ENCODE measurements at regions not wholly inside any gene's neighbourhood (a gene's known extent, or its start where the extent isn't known, plus 50 kb on each side); places are given as distances from the start of the nearest gene placed in this dataset.

GRCh38 chr12:33296529-33296928 lies 143.1 kb downstream of the SYT10 start:
- Histone ChIP-seq H3K9ac (no peak overlapping the region), H2AFZ (replicated peaks) (no peak overlapping the region), H3K4me3 (no peak overlapping the region), H3K36me3 (no peaks in the 10 kb centered on the region), H3K27ac (no peak overlapping the region), H3F3A (ENCODE audit: low read depth) (no peaks in the 10 kb centered on the region), H3K4me1 (no peaks in the 10 kb centered on the region), H3K4me2 (no peak overlapping the region), H3K79me2 (ENCODE audit: low read depth) (no peaks in the 10 kb centered on the region), H3K27me3 (no peaks in the 10 kb centered on the region), H3K9me3 (ENCODE audit: low read depth) (no peaks in the 10 kb centered on the region), H4K20me1 (ENCODE audit: low read depth) (no peaks in the 10 kb centered on the region)
- Mint-ChIP-seq H3K27ac (no peak overlapping the region), H3K36me3 (no peaks in the 10 kb centered on the region), H3K27me3 (ENCODE audit: insufficient read depth, low read depth) (no peaks in the 10 kb centered on the region), H3K4me3 (no peak overlapping the region), H3K9me3 (peaks cover 2% of the 10 kb centered on the region), H3K4me1 (no peaks in the 10 kb centered on the region)
- no peak for DNase-seq (ENCODE audit: low spot score)
- TF ChIP-seq EZH2phosphoT487 (IDR thresholded peaks at IDR 0.05): no peak
- TF ChIP-seq EZH2 (IDR thresholded peaks at IDR 0.05): no peak
- no peak for TF ChIP-seq CTCF (IDR thresholded peaks at IDR 0.05)

GRCh38 chr12:33290703-33291102 lies 148.9 kb downstream of the SYT10 start:
- Mint-ChIP-seq H3K27ac (no peak overlapping the region), H3K4me3 (no peak overlapping the region), H3K4me1 (no peaks in the 10 kb centered on the region), H3K36me3 (no peaks in the 10 kb centered on the region), H3K27me3 (ENCODE audit: insufficient read depth, low read depth) (no peaks in the 10 kb centered on the region), H3K9me3 (no peaks in the 10 kb centered on the region)
- H4K20me1 ChIP-seq (ENCODE audit: low read depth): no peaks in the 10 kb centered on the region
- H3K4me2 ChIP-seq: no peak overlapping the region
- no peak overlapping the region for H2AFZ ChIP-seq (replicated peaks)
- H3K4me3 ChIP-seq: no peak overlapping the region
- no peak for DNase-seq (ENCODE audit: low spot score)
- H3K27ac ChIP-seq: no peak overlapping the region
- no peaks in the 10 kb centered on the region for H3K4me1 ChIP-seq
- no peaks in the 10 kb centered on the region for H3F3A ChIP-seq (ENCODE audit: low read depth)
- no peaks in the 10 kb centered on the region for H3K27me3 ChIP-seq
- H3K36me3 ChIP-seq: no peaks in the 10 kb centered on the region
- no peaks in the 10 kb centered on the region for H3K9me3 ChIP-seq (ENCODE audit: low read depth)
- TF ChIP-seq EZH2 (IDR thresholded peaks at IDR 0.05) (no peak), EZH2phosphoT487 (IDR thresholded peaks at IDR 0.05) (no peak), CTCF (IDR thresholded peaks at IDR 0.05) (no peak)
- no peaks in the 10 kb centered on the region for H3K79me2 ChIP-seq (ENCODE audit: low read depth)
- H3K9ac ChIP-seq: no peak overlapping the region

GRCh38 chr12:33283054-33283453 lies 156.6 kb downstream of the SYT10 start:
- no peak overlapping the region for H3K4me2 ChIP-seq
- no peak overlapping the region for H3K9ac ChIP-seq
- Mint-ChIP-seq H3K36me3 (no peaks in the 10 kb centered on the region), H3K27ac (no peak overlapping the region), H3K9me3 (peaks cover 23% of the 10 kb centered on the region), H3K4me1 (no peaks in the 10 kb centered on the region), H3K4me3 (no peak overlapping the region), H3K27me3 (ENCODE audit: insufficient read depth, low read depth) (peaks cover 2% of the 10 kb centered on the region)
- H3K36me3 ChIP-seq: no peaks in the 10 kb centered on the region
- no peak for TF ChIP-seq EZH2 (IDR thresholded peaks at IDR 0.05)
- no peak for TF ChIP-seq CTCF (IDR thresholded peaks at IDR 0.05)
- TF ChIP-seq EZH2phosphoT487 (IDR thresholded peaks at IDR 0.05): no peak
- no peaks in the 10 kb centered on the region for H3K27me3 ChIP-seq
- H4K20me1 ChIP-seq (ENCODE audit: low read depth): no peaks in the 10 kb centered on the region
- H3K4me1 ChIP-seq: no peaks in the 10 kb centered on the region
- no peaks in the 10 kb centered on the region for H3K79me2 ChIP-seq (ENCODE audit: low read depth)
- no peak overlapping the region for H3K27ac ChIP-seq
- H3K4me3 ChIP-seq: no peak overlapping the region
- DNase-seq (ENCODE audit: low spot score): no peak
- no peak overlapping the region for H2AFZ ChIP-seq (replicated peaks)
- no peaks in the 10 kb centered on the region for H3F3A ChIP-seq (ENCODE audit: low read depth)
- no peaks in the 10 kb centered on the region for H3K9me3 ChIP-seq (ENCODE audit: low read depth)

GRCh38 chr12:33277376-33277775 lies 162.2 kb downstream of the SYT10 start:
- no peaks in the 10 kb centered on the region for H3K27me3 ChIP-seq
- H3K27ac ChIP-seq: no peak overlapping the region
- no peak overlapping the region for H3K4me3 ChIP-seq
- H3K27ac Mint-ChIP-seq: no peak overlapping the region
- H3K36me3 Mint-ChIP-seq: no peaks in the 10 kb centered on the region
- H4K20me1 ChIP-seq (ENCODE audit: low read depth): no peaks in the 10 kb centered on the region
- TF ChIP-seq EZH2 (IDR thresholded peaks at IDR 0.05): no peak
- TF ChIP-seq EZH2phosphoT487 (IDR thresholded peaks at IDR 0.05): no peak
- no peak overlapping the region for H3K4me2 ChIP-seq
- no peaks in the 10 kb centered on the region for H3K79me2 ChIP-seq (ENCODE audit: low read depth)
- H3K4me1 ChIP-seq: no peaks in the 10 kb centered on the region
- peaks cover 2% of the 10 kb centered on the region for H3K27me3 Mint-ChIP-seq (ENCODE audit: insufficient read depth, low read depth)
- H3F3A ChIP-seq (ENCODE audit: low read depth): no peaks in the 10 kb centered on the region
- H3K4me1 Mint-ChIP-seq: no peaks in the 10 kb centered on the region
- H3K9me3 ChIP-seq (ENCODE audit: low read depth): peaks cover 7% of the 10 kb centered on the region
- H3K9me3 Mint-ChIP-seq: peaks cover 27% of the 10 kb centered on the region
- H3K36me3 ChIP-seq: no peaks in the 10 kb centered on the region
- DNase-seq (ENCODE audit: low spot score): no peak
- H3K4me3 Mint-ChIP-seq: no peak overlapping the region
- H2AFZ ChIP-seq (replicated peaks): no peak overlapping the region
- H3K9ac ChIP-seq: no peak overlapping the region

Data from neural progenitor cell (in vitro differentiated cells).